ENCODE measurements at regions not wholly inside any gene's neighbourhood (a gene's known extent, or its start where the extent isn't known, plus 50 kb on each side); places are given as distances from the start of the nearest gene placed in this dataset.

GRCh38 chr6:15913573-15913972 lies 215.3 kb upstream of the MYLIP start:
- no peak for DNase-seq
- Mint-ChIP-seq H3K9me3 (no peaks in the 10 kb centered on the region), H3K27ac (no peak overlapping the region), H3K4me3 (no peak overlapping the region), H3K27me3 (ENCODE audit: low read depth in 3 of 3) (peaks cover 0 to 2% (median 1%) of the 10 kb centered on the region in 3 donors), H3K36me3 (no peaks in the 10 kb centered on the region), H3K4me1 (peaks cover 9% of the 10 kb centered on the region)
- Histone ChIP-seq H4K20me1 (ENCODE audit: insufficient read depth, low read length) (no peaks in the 10 kb centered on the region), H3K27me3 (ENCODE audit: control insufficient read depth in 2 of 2, insufficient read depth in 2 of 2, low read length in 2 of 2) (no peaks in the 10 kb centered on the region), H3K79me2 (ENCODE audit: insufficient read depth, low read length) (no peaks in the 10 kb centered on the region), H3K9ac (ENCODE audit: insufficient read depth, low read length, poor library complexity, severe bottlenecking) (no peak overlapping the region), H3K36me3 (replicated peaks in 1 of 2; ENCODE audit: control insufficient read depth in 1 of 2, insufficient read depth in 2 of 2, low read length in 2 of 2) (no peaks in the 10 kb centered on the region), H3K4me3 (replicated peaks in 1 of 3; ENCODE audit: low read depth in 2 of 3, low read length in 3 of 3) (no peak overlapping the region), H3K9me3 (replicated peaks in 1 of 2; ENCODE audit: control insufficient read depth in 1 of 2, insufficient read depth in 1 of 2, low read length in 2 of 2) (no peaks in the 10 kb centered on the region), H3K4me2 (replicated peaks; ENCODE audit: extremely low read depth, low read length, poor library complexity, severe bottlenecking) (no peak overlapping the region), H3K4me1 (ENCODE audit: control insufficient read depth in 1 of 2, insufficient read depth in 2 of 2, low read length in 2 of 2) (peaks cover 7 to 12% of the 10 kb centered on the region in 2 donors), H3K27ac (ENCODE audit: low read depth in 1 of 2, low read length in 2 of 2) (no peak overlapping the region), H2AFZ (ENCODE audit: insufficient read depth, low read depth, low read length, poor library complexity, severe bottlenecking) (no peak overlapping the region)
- TF ChIP-seq CTCF (IDR thresholded peaks at IDR 0.05), result no peak
- WGBS (ENCODE audit: insufficient coverage), result no CpG with 5 or more reads among the region's 2 CpGs
- intact Hi-C loops (cut with micrococcal nuclease), result no loop called here

- H3K27me3 Mint-ChIP-seq (ENCODE audit: low read depth in 3 of 3), result peaks cover 0 to 2% (median 1%) of the 10 kb centered on the region in 3 donors
- Histone ChIP-seq H3K36me3 (replicated peaks in 1 of 2; ENCODE audit: control insufficient read depth in 1 of 2, insufficient read depth in 2 of 2, low read length in 2 of 2) (no peaks in the 10 kb centered on the region), H3K9ac (ENCODE audit: insufficient read depth, low read length, poor library complexity, severe bottlenecking) (no peak overlapping the region), H3K4me2 (replicated peaks; ENCODE audit: extremely low read depth, low read length, poor library complexity, severe bottlenecking) (no peak overlapping the region), H3K4me3 (replicated peaks in 1 of 3; ENCODE audit: low read depth in 2 of 3, low read length in 3 of 3) (no peak overlapping the region), H4K20me1 (ENCODE audit: insufficient read depth, low read length) (no peaks in the 10 kb centered on the region), H3K79me2 (ENCODE audit: insufficient read depth, low read length) (no peaks in the 10 kb centered on the region), H2AFZ (ENCODE audit: insufficient read depth, low read depth, low read length, poor library complexity, severe bottlenecking) (peak overlapping the region; percentile 14), H3K4me1 (ENCODE audit: control insufficient read depth in 1 of 2, insufficient read depth in 2 of 2, low read length in 2 of 2) (peaks cover 11 to 14% of the 10 kb centered on the region in 2 donors), H3K27ac (ENCODE audit: low read depth in 1 of 2, low read length in 2 of 2) (no peak overlapping the region), H3K9me3 (replicated peaks in 1 of 2; ENCODE audit: control insufficient read depth in 1 of 2, insufficient read depth in 1 of 2, low read length in 2 of 2) (no peaks in the 10 kb centered on the region), H3K27me3 (ENCODE audit: control insufficient read depth in 2 of 2, insufficient read depth in 2 of 2, low read length in 2 of 2) (no peaks in the 10 kb centered on the region)
- H3K4me1 Mint-ChIP-seq, result peaks cover 13% of the 10 kb centered on the region
- TF ChIP-seq CTCF (IDR thresholded peaks at IDR 0.05), result no peak
- no peak for DNase-seq
- WGBS (ENCODE audit: insufficient coverage), result 92% methylated on average over 2 of the region's 9 CpGs
- no peak overlapping the region for H3K27ac Mint-ChIP-seq
- no peaks in the 10 kb centered on the region for H3K36me3 Mint-ChIP-seq
- no peaks in the 10 kb centered on the region for H3K9me3 Mint-ChIP-seq
- intact Hi-C loops (cut with micrococcal nuclease), result no loop called here
- no peak overlapping the region for H3K4me3 Mint-ChIP-seq
Observed at GRCh38 chr6:15912505-15913400, 216.1 kb upstream of the MYLIP start.

Measured in CD14-positive monocyte (primary cell).